ENCODE measurements at regions not wholly inside any gene's neighbourhood (a gene's known extent, or its start where the extent isn't known, plus 50 kb on each side); places are given as distances from the start of the nearest gene placed in this dataset.
A peak's percentile ranks its signal among the peaks of the same experiment; 100 is the strongest.

DNA sequence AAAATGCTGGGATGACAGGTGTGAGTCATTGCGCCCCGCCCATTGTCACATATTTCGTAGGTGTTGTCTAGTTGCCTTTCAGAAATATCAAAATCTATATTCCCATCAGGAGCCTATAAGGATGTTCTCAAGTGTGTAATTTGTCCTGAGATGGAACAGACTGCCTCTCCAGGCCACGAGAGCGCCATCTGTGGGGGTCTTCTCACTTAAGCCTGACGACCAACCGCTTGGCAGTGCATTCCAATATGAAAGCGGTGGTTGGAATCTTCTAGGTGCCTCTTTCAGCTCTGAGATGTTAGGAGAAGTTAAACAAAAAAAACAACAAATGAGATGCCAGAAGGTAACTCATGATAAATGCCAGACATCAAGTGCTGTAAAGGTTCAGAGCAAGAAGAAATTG, 488.5 kb downstream of the QKI start:
- TF ChIP-seq, protein P1, sequence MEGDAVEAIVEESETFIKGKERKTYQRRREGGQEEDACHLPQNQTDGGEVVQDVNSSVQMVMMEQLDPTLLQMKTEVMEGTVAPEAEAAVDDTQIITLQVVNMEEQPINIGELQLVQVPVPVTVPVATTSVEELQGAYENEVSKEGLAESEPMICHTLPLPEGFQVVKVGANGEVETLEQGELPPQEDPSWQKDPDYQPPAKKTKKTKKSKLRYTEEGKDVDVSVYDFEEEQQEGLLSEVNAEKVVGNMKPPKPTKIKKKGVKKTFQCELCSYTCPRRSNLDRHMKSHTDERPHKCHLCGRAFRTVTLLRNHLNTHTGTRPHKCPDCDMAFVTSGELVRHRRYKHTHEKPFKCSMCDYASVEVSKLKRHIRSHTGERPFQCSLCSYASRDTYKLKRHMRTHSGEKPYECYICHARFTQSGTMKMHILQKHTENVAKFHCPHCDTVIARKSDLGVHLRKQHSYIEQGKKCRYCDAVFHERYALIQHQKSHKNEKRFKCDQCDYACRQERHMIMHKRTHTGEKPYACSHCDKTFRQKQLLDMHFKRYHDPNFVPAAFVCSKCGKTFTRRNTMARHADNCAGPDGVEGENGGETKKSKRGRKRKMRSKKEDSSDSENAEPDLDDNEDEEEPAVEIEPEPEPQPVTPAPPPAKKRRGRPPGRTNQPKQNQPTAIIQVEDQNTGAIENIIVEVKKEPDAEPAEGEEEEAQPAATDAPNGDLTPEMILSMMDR (IDR thresholded peaks at IDR 0.05; ENCODE audit: control insufficient read depth, insufficient read depth, low read depth, low read length, missing control alignments): no peak
- no peak for DNase-seq (ENCODE audit: low read depth)
- H3K4me3 ChIP-seq (ENCODE audit: control insufficient read depth, low read depth, low read length): no peak overlapping the region

DNA sequence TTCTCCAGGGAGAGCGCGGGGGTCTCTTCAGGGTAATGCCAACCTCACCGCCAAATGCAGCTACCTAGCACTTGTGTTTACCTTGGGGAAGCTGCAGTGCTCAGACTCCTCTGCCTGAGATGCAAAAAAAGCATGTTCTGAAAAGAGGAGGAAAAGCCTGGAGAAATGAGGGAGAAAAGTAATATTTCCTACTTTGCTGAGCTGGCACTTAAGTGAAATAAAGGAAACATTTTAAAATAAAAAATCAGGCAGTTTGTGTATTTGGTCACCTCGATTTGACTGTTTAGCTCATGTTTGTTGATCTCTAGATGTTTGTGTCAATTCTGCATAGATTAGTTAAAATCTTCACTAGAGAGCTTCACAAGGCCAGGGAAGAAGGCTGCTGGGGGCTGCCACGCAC, 487.2 kb downstream of the QKI start:
- DNase-seq (ENCODE audit: low read depth): no peak

DNA sequence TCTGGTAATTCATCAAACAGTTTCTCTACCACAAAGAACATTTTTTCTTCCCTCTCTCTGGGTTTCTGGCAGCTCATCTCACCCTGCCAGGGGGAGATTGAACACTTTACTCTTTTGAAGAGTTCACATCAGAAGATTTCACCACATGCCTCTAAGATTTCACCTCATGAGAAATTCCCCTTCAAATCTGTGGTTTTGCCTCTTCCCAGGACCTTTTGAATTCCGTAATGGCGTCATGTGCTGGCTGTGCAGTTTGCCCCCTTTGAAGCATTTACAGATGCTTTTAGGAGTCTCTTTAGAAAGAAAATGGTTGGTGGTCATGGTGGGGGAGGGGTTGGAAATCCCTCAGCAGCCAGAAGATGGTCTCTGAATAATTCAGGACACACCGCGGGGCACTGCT, 486.1 kb downstream of the QKI start:
- TF ChIP-seq, protein P1 (IDR thresholded peaks at IDR 0.05; ENCODE audit: control insufficient read depth, insufficient read depth, low read depth, low read length, missing control alignments): no peak
- no peak overlapping the region for H3K4me3 ChIP-seq (ENCODE audit: control insufficient read depth, low read depth, low read length)
- DNase-seq (ENCODE audit: low read depth): peak; percentile 29

More for the DNA sequence above, 487.2 kb downstream of the QKI start:
- TF ChIP-seq, protein P1 (IDR thresholded peaks at IDR 0.05; ENCODE audit: control insufficient read depth, insufficient read depth, low read depth, low read length, missing control alignments): no peak
- no peak overlapping the region for H3K4me3 ChIP-seq (ENCODE audit: control insufficient read depth, low read depth, low read length)

DNA sequence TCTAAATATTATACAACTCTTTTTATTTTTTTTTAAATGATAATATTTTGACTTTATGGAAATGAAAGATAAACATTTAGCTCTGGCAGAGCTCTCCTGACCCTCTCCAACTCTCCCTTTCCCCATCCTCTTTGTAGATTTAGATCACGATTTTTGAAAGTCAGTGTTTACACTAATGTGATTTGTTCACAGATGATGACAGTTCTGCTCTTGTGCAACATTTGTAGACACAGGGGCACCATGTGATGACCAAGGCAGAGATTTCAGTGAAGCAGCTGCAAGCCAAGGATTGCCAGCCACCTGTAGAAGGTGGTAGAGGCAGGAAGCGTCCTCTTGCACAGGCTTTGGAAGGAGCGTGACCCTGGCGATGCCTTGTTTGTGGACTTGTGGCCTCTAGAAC, 483.2 kb downstream of the QKI start:
- TF ChIP-seq, protein P1 (IDR thresholded peaks at IDR 0.05; ENCODE audit: control insufficient read depth, insufficient read depth, low read depth, low read length, missing control alignments): no peak
- no peak for DNase-seq (ENCODE audit: low read depth)
- no peak overlapping the region for H3K4me3 ChIP-seq (ENCODE audit: control insufficient read depth, low read depth, low read length)

DNA sequence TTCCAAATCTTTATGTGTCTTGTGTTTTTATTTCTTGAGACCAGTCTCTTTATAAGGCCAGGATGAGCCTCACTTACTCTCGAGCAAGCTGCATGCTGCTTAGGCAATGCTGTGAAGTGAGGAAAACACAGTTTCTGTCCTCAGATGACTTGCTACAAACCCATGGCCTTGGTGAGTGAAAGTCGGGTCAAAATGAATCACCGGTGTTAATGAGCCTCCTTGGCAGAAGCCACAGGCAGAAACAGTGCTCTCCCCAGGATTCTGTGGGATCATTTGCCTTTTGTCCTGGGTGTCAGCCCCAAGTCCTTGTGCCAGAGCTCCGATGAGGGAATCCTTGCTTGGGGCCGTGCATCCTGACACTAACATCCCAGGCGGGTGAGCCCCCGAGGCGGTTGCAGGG, 482.5 kb downstream of the QKI start:
- TF ChIP-seq, protein P1 (IDR thresholded peaks at IDR 0.05; ENCODE audit: control insufficient read depth, insufficient read depth, low read depth, low read length, missing control alignments): no peak
- H3K4me3 ChIP-seq (ENCODE audit: control insufficient read depth, low read depth, low read length): no peak overlapping the region
- DNase-seq (ENCODE audit: low read depth): peak; percentile 33

DNA sequence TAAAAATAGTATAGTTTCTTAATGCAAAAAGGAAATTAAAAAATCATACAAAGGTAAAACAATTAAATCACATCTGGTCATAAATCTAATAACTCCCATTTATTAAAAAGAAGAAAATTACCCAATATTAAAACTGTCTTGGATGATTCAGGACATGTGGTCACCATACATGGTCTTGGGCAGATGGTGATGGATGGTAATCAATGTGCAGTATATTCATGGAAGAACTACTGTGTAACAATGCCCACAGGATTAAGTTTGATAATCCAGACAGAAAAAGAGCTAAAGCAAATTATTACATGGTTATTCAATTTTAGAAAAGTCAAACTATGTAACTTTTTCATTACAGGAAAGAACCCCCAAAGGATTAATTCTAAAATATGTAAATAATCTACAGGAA, 480.6 kb downstream of the QKI start:
- no peak overlapping the region for H3K4me3 ChIP-seq (ENCODE audit: control insufficient read depth, low read depth, low read length)
- DNase-seq (ENCODE audit: low read depth): no peak
- TF ChIP-seq, protein P1 (IDR thresholded peaks at IDR 0.05; ENCODE audit: control insufficient read depth, insufficient read depth, low read depth, low read length, missing control alignments): no peak

DNA sequence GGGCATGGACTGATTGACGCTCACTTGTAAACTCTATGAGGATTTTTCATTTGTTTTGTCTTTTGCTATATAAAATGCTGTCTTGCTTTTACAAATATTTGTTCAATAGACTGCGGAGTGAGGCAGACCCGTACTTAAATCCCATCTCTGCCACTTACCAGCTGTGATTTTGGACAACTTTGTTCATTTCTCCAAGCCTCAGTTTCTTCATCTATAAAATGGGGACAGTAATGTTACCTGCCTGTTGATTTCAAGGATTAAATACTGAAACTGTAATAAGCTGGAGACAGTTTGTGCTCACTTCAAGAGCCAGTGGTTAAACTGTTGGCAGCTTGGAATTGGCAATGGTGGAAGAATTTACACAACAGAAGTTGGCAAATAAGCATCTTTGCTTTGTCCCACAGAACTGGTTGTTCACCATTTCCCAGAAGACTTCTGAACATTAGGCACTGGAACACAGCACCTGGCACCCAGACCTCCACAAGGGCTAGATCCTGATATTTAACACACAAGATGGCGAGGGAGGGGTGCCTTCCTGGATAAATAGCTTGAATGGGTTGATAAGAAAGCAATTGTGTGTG, 479.2 kb downstream of the QKI start:
- DNase-seq (ENCODE audit: low read depth): no peak
- no peak overlapping the region for H3K4me3 ChIP-seq (ENCODE audit: control insufficient read depth, low read depth, low read length)
- TF ChIP-seq, protein P1 (IDR thresholded peaks at IDR 0.05; ENCODE audit: control insufficient read depth, insufficient read depth, low read depth, low read length, missing control alignments): no peak

Data from AG09309 (cell line).